GM12874 (cell line): ENCODE measurements at regions not wholly inside any gene's neighbourhood (a gene's known extent, or its start where the extent isn't known, plus 50 kb on each side); places are given as distances from the start of the nearest gene placed in this dataset.

Experiments used
- TF ChIP-seq, protein P1 (sequence below): IDR thresholded peaks from 2 replicates; pipeline ENCODE4 v1.5.1; 2011; ENCODE audit warnings: low read depth, mild to moderate bottlenecking, control low read depth, low read length, moderate library complexity; ENCODE audit not compliant: insufficient read depth

DNA sequence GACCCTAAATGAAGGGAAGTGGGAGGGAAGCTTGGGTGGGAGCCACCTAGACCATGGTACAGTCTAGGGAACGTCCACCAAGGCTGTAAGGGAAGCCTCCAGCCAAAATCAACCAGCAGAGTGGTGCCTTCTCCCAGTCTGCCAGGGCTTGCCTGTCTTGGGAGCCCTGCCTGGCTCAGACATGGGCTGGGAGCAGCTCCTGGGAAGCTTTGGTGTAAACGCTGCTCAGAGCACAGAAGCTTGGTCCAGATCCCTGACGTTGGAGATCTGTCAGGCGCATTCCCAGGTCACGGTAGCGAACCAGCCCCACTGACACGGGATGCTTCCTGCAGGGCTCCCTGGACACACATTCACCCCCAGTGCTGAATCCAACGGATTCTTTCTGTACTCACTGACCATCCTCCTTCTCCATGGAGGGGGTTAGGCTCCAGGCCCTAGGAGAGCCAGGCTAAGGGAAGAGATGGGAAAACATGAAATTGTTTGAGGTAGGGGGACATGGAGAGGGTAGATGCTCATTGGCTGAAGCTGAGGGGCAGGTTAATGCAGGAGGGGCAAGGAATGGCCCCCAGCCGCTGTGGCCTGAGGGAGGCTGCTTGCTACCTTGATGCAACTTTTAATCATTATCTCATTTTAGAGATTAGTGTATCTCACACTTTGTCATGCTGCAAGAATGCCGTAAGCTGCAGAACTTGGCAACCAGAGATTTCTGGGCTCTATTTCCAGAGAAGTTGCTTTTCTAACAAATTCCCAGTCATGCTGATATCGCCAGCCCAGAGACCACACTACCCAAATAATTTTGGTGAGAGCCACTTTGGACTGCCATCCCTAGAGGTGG lies 195.8 kb downstream of the UQCRFS1 start:
- TF ChIP-seq, protein P1, sequence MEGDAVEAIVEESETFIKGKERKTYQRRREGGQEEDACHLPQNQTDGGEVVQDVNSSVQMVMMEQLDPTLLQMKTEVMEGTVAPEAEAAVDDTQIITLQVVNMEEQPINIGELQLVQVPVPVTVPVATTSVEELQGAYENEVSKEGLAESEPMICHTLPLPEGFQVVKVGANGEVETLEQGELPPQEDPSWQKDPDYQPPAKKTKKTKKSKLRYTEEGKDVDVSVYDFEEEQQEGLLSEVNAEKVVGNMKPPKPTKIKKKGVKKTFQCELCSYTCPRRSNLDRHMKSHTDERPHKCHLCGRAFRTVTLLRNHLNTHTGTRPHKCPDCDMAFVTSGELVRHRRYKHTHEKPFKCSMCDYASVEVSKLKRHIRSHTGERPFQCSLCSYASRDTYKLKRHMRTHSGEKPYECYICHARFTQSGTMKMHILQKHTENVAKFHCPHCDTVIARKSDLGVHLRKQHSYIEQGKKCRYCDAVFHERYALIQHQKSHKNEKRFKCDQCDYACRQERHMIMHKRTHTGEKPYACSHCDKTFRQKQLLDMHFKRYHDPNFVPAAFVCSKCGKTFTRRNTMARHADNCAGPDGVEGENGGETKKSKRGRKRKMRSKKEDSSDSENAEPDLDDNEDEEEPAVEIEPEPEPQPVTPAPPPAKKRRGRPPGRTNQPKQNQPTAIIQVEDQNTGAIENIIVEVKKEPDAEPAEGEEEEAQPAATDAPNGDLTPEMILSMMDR = no peak

DNA sequence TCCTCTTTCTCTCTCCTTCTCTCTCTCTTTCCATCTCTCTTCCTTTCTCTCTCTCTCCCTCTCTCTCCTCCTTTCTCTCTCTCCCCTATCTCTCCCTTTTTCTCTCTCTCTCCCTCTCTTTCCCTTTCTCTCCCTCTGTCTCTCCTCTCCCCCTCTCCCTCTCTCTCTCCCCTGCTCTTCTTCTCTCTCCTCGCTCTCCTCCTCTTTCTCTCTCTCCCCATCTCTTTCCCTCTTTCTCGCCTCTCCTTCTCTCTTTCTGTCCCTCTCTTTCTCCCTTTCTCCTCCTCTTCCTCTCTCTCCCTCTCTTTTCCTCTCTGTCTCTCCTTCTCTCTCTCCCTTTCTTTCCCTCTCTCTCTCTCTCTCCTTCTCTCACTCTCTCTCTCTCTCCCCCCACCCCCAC lies 196.6 kb downstream of the UQCRFS1 start:
- TF ChIP-seq, protein P1 = no peak

DNA sequence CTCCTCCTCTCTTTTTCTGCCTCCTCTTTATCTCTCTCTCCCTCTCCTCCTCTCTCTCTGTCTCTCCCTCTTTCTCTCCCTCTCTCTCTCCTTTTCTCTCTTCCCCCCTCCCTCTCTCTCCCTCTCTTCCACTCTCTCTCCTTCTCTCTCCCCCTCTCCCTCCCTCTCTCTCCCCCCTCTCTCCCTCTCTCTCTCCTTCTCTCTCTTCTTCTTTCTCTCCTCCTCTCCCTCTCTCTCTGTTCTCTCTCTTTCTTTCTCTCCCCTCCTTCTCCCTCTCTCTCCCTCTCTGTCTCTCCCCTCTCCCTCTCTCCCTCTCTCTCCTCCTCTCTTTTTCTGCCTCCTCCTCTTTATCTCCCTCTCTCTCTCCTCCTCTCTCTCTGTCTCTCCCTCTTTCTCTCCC lies 197.4 kb downstream of the UQCRFS1 start:
- TF ChIP-seq, protein P1 = no peak

DNA sequence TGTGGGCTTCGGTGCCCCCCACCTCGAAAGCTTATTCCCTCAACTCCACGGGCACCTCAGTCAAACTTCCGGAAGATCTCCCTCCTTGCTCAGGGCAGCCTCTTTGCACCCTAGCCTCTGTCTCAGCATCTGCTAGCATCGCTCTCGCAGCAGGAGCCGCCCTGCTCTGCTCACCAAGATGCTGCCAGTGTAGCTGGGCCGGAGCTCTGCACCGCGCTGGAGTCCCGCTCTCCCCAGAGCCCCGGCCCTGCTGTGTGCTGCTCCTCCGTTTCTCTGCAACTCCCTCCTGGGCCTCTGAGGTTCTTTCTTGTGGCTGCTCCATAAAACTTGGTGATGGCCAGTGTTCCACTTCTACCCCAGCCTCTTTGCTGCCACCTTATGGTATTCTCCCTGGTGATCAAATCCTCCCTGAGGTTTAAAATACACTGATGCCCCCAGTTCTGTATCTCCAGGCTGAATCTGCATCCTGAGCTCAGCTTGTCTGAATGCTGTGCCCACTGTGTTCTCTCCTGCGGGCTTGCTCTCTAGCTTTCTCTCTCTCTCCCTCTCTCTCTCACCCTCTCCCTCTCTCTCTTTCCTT lies 198.0 kb downstream of the UQCRFS1 start:
- TF ChIP-seq, protein P1 = no peak

DNA sequence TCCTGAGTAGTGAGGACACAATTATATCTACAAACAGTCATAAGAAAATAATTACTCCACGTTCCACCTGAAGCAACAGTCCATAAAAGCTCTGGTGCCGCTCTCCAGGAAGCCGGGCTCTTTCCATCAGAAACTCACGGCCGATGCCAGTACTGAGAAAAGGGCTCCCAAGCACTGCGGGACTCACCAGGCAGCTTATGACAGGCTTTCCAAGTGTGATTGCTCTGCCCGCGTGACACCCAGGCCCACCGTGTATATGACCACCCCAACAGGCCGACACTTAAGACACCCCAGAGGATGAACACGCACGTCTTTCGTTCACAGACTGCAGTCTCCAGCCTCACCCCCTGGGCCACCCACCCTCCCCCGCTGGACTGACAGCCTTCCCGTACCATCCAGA lies 199.0 kb downstream of the UQCRFS1 start:
- TF ChIP-seq, protein P1 = no peak

- TF ChIP-seq, protein P1 = no peak
These were observed 199.6 kb downstream of the UQCRFS1 start for GRCh38 chr19:29013325-29013724.

- TF ChIP-seq, protein P1 = no peak
These were observed 200.5 kb downstream of the UQCRFS1 start for GRCh38 chr19:29012457-29012856.
